ENCODE measurements at regions not wholly inside any gene's neighbourhood (a gene's known extent, or its start where the extent isn't known, plus 50 kb on each side); places are given as distances from the start of the nearest gene placed in this dataset.
A peak's percentile ranks its signal among the peaks of the same experiment; 100 is the strongest.
"Not testable (repeated sequence)": the region's sequence is repeated elsewhere in the genome, so short reads cannot be mapped to it uniquely, and the experiment has no call there.

- H3K9me3 Mint-ChIP-seq (ENCODE audit: low read depth): peaks cover 20% of the 10 kb centered on the region
- DNase-seq (no peak), ATAC-seq (no peak)
- no peak overlapping the region for H3K27ac Mint-ChIP-seq
- peaks cover 13% of the 10 kb centered on the region for H3K4me1 Mint-ChIP-seq
- POLR2A ChIA-PET: interaction anchor here (0.6 kb wide), 1 partner anchor 36 kb away, joined by 7 read pairs; no protein-coding TSS in a partner anchor
- no peak overlapping the region for H3K4me3 Mint-ChIP-seq
- no peaks in the 10 kb centered on the region for H3K27me3 Mint-ChIP-seq
- intact Hi-C loops (cut with DNase I, micrococcal nuclease): no loop called here
- CTCF ChIA-PET: no interaction called here
- peaks cover 11% of the 10 kb centered on the region for H3K36me3 Mint-ChIP-seq (ENCODE audit: low read depth)
Observed at GRCh38 chr5:40453689-40454088, 226.0 kb upstream of the PTGER4 start.

GRCh38 chr5:40452874-40453624 is 226.7 kb upstream of the PTGER4 start:
- peaks cover 13% of the 10 kb centered on the region for H3K4me1 Mint-ChIP-seq
- no peaks in the 10 kb centered on the region for H3K27me3 Mint-ChIP-seq
- POLR2A ChIA-PET: interaction anchor here (0.6 kb wide), 1 partner anchor 36 kb away, joined by 7 read pairs; no protein-coding TSS in a partner anchor
- H3K4me3 Mint-ChIP-seq: no peak overlapping the region
- CTCF ChIA-PET: interaction anchor here (1.2 kb wide), 1 partner anchor 37 kb away, joined by 3 read pairs; no protein-coding TSS in a partner anchor
- H3K27ac Mint-ChIP-seq: no peak overlapping the region
- H3K36me3 Mint-ChIP-seq (ENCODE audit: low read depth): peaks cover 14% of the 10 kb centered on the region
- DNase-seq (no peak), ATAC-seq (no peak)
- intact Hi-C loops (cut with DNase I, micrococcal nuclease): no loop called here
- peaks cover 26% of the 10 kb centered on the region for H3K9me3 Mint-ChIP-seq (ENCODE audit: low read depth)

GRCh38 chr5:40447438-40447837 is 232.3 kb upstream of the PTGER4 start:
- H3K9me3 Mint-ChIP-seq (ENCODE audit: low read depth): peaks cover 42% of the 10 kb centered on the region
- POLR2A ChIA-PET: no interaction called here
- DNase-seq: no peak
- H3K27ac Mint-ChIP-seq: no peak overlapping the region
- ATAC-seq: no peak
- intact Hi-C loops (cut with DNase I, micrococcal nuclease): no loop called here
- H3K27me3 Mint-ChIP-seq: no peaks in the 10 kb centered on the region
- H3K4me3 Mint-ChIP-seq: no peak overlapping the region
- peaks cover 24% of the 10 kb centered on the region for H3K4me1 Mint-ChIP-seq
- peaks cover 24% of the 10 kb centered on the region for H3K36me3 Mint-ChIP-seq (ENCODE audit: low read depth)
- CTCF ChIA-PET: no interaction called here

- DNase-seq: no peak
- H3K9me3 Mint-ChIP-seq (ENCODE audit: low read depth): peaks cover 37% of the 10 kb centered on the region
- H3K4me3 Mint-ChIP-seq: no peak overlapping the region
- H3K4me1 Mint-ChIP-seq: peaks cover 30% of the 10 kb centered on the region
- ChIA-PET CTCF (no interaction called here), POLR2A (no interaction called here)
- H3K27me3 Mint-ChIP-seq: no peaks in the 10 kb centered on the region
- intact Hi-C loops (cut with DNase I, micrococcal nuclease): no loop called here
- ATAC-seq: peak; percentile 73
- peaks cover 21% of the 10 kb centered on the region for H3K36me3 Mint-ChIP-seq (ENCODE audit: low read depth)
- H3K27ac Mint-ChIP-seq: peak overlapping the region; percentile 52
Observed at GRCh38 chr5:40446910-40447309, 232.8 kb upstream of the PTGER4 start.

GRCh38 chr5:40442346-40442745 is 237.4 kb upstream of the PTGER4 start:
- H3K4me3 Mint-ChIP-seq: peak overlapping the region; percentile 17
- intact Hi-C loops (cut with DNase I, micrococcal nuclease): no loop called here

GRCh38 chr5:40441733-40442132 is 238.0 kb upstream of the PTGER4 start:
- H3K36me3 Mint-ChIP-seq (ENCODE audit: low read depth): peaks cover 17% of the 10 kb centered on the region
- H3K4me3 Mint-ChIP-seq: peak overlapping the region; percentile 49
- POLR2A ChIA-PET: interaction anchor here (0.6 to 0.9 kb wide), 4 partner anchors 19 to 47 kb away, joined by 3 to 5 read pairs (median 4); no protein-coding TSS in a partner anchor
- peaks cover 22% of the 10 kb centered on the region for H3K9me3 Mint-ChIP-seq (ENCODE audit: low read depth)
- CTCF ChIA-PET: interaction anchor here (0.6 to 1.2 kb wide), 8 partner anchors 28 to 248 kb away, joined by 3 to 4 read pairs (median 3); no protein-coding TSS in a partner anchor
- DNase-seq (peak; percentile 66), ATAC-seq (peak; percentile 66)
- H3K27ac Mint-ChIP-seq: peak overlapping the region; percentile 91
- peaks cover 55% of the 10 kb centered on the region for H3K4me1 Mint-ChIP-seq
- intact Hi-C loops (cut with DNase I, micrococcal nuclease): loop anchor here (1.0 to 2.0 kb wide), 6 partner anchors 45 to 247 kb away; partner anchors contain the start of gene PTGER4 (in 1 of the 2)
- no peaks in the 10 kb centered on the region for H3K27me3 Mint-ChIP-seq

More at GRCh38 chr5:40442346-40442745, 237.4 kb upstream of the PTGER4 start:
- H3K27ac Mint-ChIP-seq: peak overlapping the region; percentile 91
- ChIA-PET CTCF (interaction anchor here (0.6 to 1.2 kb wide), 5 partner anchors 8 to 247 kb away, joined by 3 to 5 read pairs (median 4); no protein-coding TSS in a partner anchor), POLR2A (interaction anchor here (0.6 to 0.7 kb wide), 3 partner anchors 18 to 47 kb away, joined by 3 to 5 read pairs (median 4); no protein-coding TSS in a partner anchor)
- peaks cover 54% of the 10 kb centered on the region for H3K4me1 Mint-ChIP-seq
- peaks cover 24% of the 10 kb centered on the region for H3K9me3 Mint-ChIP-seq (ENCODE audit: low read depth)
- H3K36me3 Mint-ChIP-seq (ENCODE audit: low read depth): peaks cover 19% of the 10 kb centered on the region
- ATAC-seq (peak; percentile 14), DNase-seq (no peak)
- no peaks in the 10 kb centered on the region for H3K27me3 Mint-ChIP-seq

GRCh38 chr5:40440746-40441145 is 239.0 kb upstream of the PTGER4 start:
- DNase-seq: no peak
- no peak for ATAC-seq
- H3K27me3 Mint-ChIP-seq: no peaks in the 10 kb centered on the region
- H3K36me3 Mint-ChIP-seq (ENCODE audit: low read depth): peaks cover 14% of the 10 kb centered on the region
- peak overlapping the region; percentile 49 for H3K4me3 Mint-ChIP-seq
- intact Hi-C loops (cut with DNase I, micrococcal nuclease): loop anchor here (1.0 to 2.0 kb wide), 6 partner anchors 46 to 248 kb away; partner anchors contain the start of gene PTGER4 (in 1 of the 2)
- ChIA-PET POLR2A (interaction anchor here (0.7 kb wide), 1 partner anchor 104 kb away, joined by 4 read pairs; no protein-coding TSS in a partner anchor), CTCF (interaction anchor here (1.0 to 1.2 kb wide), 5 partner anchors 29 to 248 kb away, joined by 3 to 4 read pairs (median 3); no protein-coding TSS in a partner anchor)
- peaks cover 61% of the 10 kb centered on the region for H3K4me1 Mint-ChIP-seq
- H3K9me3 Mint-ChIP-seq (ENCODE audit: low read depth): peaks cover 19% of the 10 kb centered on the region
- H3K27ac Mint-ChIP-seq: peak overlapping the region; percentile 91

GRCh38 chr5:40439103-40439502 is 240.6 kb upstream of the PTGER4 start:
- Mint-ChIP-seq H3K4me1 (peaks cover 74% of the 10 kb centered on the region), H3K27ac (peak overlapping the region; percentile 70)
- DNase-seq: peak; percentile 58
- H3K4me3 Mint-ChIP-seq; H3K9me3 Mint-ChIP-seq (ENCODE audit: low read depth); H3K36me3 Mint-ChIP-seq (ENCODE audit: low read depth); POLR2A ChIA-PET; ATAC-seq; H3K27me3 Mint-ChIP-seq: not testable (repeated sequence)
- intact Hi-C loops (cut with DNase I, micrococcal nuclease): loop anchor here in 1 of 2 experiments (5.0 kb wide), 1 partner anchor 37 kb away; no protein-coding TSS in a partner anchor
- CTCF ChIA-PET: interaction anchor here (1.3 to 1.4 kb wide), 2 partner anchors 55 to 106 kb away, joined by 3 to 4 read pairs; no protein-coding TSS in a partner anchor

GRCh38 chr5:40438646-40439045 is 241.1 kb upstream of the PTGER4 start:
- H3K36me3 Mint-ChIP-seq (ENCODE audit: low read depth); H3K4me3 Mint-ChIP-seq; H3K27me3 Mint-ChIP-seq; ATAC-seq; DNase-seq; H3K27ac Mint-ChIP-seq; POLR2A ChIA-PET: not testable (repeated sequence)
- Mint-ChIP-seq H3K9me3 (ENCODE audit: low read depth) (peaks cover 13% of the 10 kb centered on the region), H3K4me1 (peaks cover 79% of the 10 kb centered on the region)
- CTCF ChIA-PET: interaction anchor here (1.3 to 1.4 kb wide), 2 partner anchors 54 to 105 kb away, joined by 3 to 4 read pairs; no protein-coding TSS in a partner anchor
- intact Hi-C loops (cut with DNase I, micrococcal nuclease): loop anchor here in 1 of 2 experiments (5.0 kb wide), 1 partner anchor 36 kb away; no protein-coding TSS in a partner anchor

GRCh38 chr5:40437452-40437861 is 242.3 kb upstream of the PTGER4 start:
- Mint-ChIP-seq H3K4me1 (peaks cover 80% of the 10 kb centered on the region), H3K27me3 (no peaks in the 10 kb centered on the region), H3K4me3 (no peak overlapping the region), H3K9me3 (ENCODE audit: low read depth) (peaks cover 12% of the 10 kb centered on the region), H3K36me3 (ENCODE audit: low read depth) (peaks cover 6% of the 10 kb centered on the region), H3K27ac (peak overlapping the region; percentile 61)
- intact Hi-C loops (cut with DNase I, micrococcal nuclease): loop anchor here (1.0 to 5.0 kb wide), 5 partner anchors 35 to 245 kb away; no protein-coding TSS in a partner anchor
- DNase-seq (peak; percentile 55), ATAC-seq (peak; percentile 61)
- ChIA-PET POLR2A (interaction anchor here (0.7 to 1.2 kb wide), 4 partner anchors 36 to 238 kb away, joined by 3 to 5 read pairs (median 4); no protein-coding TSS in a partner anchor), CTCF (interaction anchor here (0.8 to 1.7 kb wide), 14 partner anchors 11 to 349 kb away, joined by 3 to 8 read pairs (median 4); no protein-coding TSS in a partner anchor)
